T-helper 9 cell (primary cell): ENCODE measurements at regions not wholly inside any gene's neighbourhood (a gene's known extent, or its start where the extent isn't known, plus 50 kb on each side); places are given as distances from the start of the nearest gene placed in this dataset.
"Not testable (repeated sequence)": the region's sequence is repeated elsewhere in the genome, so short reads cannot be mapped to it uniquely, and the experiment has no call there.

Source experiments
- DNase-seq: peaks from one replicate; pipeline ENCODE4 v3.0.0-alpha.2; 2020

GRCh38 chr6:27532820-27533538 lies 60.1 kb upstream of the ZNF184 start:
- no peak for DNase-seq

DNA sequence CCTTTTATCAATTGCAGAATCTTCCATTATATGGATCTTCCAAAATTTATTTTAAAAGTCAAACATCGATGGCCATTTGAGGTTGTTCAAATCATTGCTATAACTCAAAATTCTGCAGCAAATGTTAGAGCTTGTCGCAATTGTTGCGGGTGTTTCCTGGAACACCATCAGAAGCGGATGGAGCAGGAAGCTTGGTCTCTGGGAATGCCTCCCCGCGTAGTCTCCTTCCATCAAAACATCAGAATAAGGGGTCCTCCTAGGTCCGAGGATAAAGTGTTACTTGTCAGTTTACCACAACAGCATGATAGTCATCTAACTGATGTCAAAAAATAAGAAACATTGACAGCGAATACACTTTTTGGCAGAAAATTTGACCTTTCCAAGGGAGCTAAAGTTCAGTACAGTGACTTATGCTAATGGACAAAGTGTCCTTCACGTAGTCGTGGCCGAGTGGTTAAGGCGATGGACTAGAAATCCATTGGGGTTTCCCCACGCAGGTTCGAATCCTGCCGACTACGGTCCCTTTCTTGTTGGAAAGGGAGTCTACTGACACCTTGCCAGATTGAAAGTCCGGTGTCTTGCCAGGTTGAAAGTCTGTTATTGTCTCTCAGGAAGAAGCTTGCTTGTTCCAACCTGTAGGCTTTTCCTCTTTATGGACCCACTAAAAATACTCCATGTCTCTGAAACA lies 59.0 kb upstream of the ZNF184 start:
- no peak for DNase-seq

DNA sequence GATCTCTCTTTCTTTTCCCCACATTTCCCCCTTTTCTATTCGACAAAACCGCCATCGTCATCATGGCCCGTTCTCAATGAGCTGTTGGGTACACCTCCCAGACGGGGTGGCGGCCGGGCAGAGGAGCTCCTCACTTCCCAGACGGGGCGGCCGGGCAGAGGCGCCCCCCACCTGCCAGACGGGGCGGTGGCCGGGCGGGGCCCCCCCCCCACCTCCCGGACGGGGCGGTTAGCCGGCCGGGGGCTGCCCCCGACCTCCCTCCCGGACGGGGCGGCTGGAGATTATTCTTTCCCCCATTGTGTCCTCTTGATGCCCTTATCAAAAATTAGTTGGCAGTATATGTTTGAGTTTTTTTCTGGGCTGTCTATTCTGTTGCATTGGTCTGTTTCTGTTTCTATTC lies 56.9 kb upstream of the ZNF184 start:
- DNase-seq: not testable (repeated sequence)

- no peak for DNase-seq
Measured at GRCh38 chr6:27528714-27529113, 55.8 kb upstream of the ZNF184 start.
